ENCODE measurements at regions not wholly inside any gene's neighbourhood (a gene's known extent, or its start where the extent isn't known, plus 50 kb on each side); places are given as distances from the start of the nearest gene placed in this dataset.
"Not testable (repeated sequence)": the region's sequence is repeated elsewhere in the genome, so short reads cannot be mapped to it uniquely, and the experiment has no call there.

- DNase-seq (no peak), FAIRE-seq (no peak)
- Histone ChIP-seq H3K27me3 (ENCODE audit: control insufficient read depth in 3 of 3, insufficient read depth in 3 of 3, low read length in 3 of 3) (no peaks in the 10 kb centered on the region), H3K36me3 (ENCODE audit: control insufficient read depth in 3 of 3, insufficient read depth in 2 of 3, low read depth in 1 of 3, low read length in 3 of 3) (no peaks in the 10 kb centered on the region), H3K4me1 (ENCODE audit: control insufficient read depth in 3 of 3, insufficient read depth in 2 of 3, low read depth in 1 of 3, low read length in 2 of 3) (no peaks in the 10 kb centered on the region), H3K9me3 (ENCODE audit: control insufficient read depth in 2 of 2, insufficient read depth in 1 of 2, low read depth in 1 of 2, low read length in 1 of 2) (no peaks in the 10 kb centered on the region), H3K4me3 (ENCODE audit: low read depth in 1 of 3, low read length in 3 of 3) (no peak overlapping the region), H3K27ac (ENCODE audit: low read depth in 1 of 3, low read length in 2 of 3) (no peak overlapping the region)
Measured at GRCh38 chr1:198436276-198436675, 104.2 kb downstream of the ATP6V1G3 start.

- DNase-seq (no peak), FAIRE-seq (no peak)
- Histone ChIP-seq H3K27me3 (ENCODE audit: control insufficient read depth in 3 of 3, insufficient read depth in 3 of 3, low read length in 3 of 3) (no peaks in the 10 kb centered on the region), H3K9me3 (ENCODE audit: control insufficient read depth in 2 of 2, insufficient read depth in 1 of 2, low read depth in 1 of 2, low read length in 1 of 2) (no peaks in the 10 kb centered on the region), H3K36me3 (ENCODE audit: control insufficient read depth in 3 of 3, insufficient read depth in 2 of 3, low read depth in 1 of 3, low read length in 3 of 3) (no peaks in the 10 kb centered on the region), H3K4me3 (ENCODE audit: low read depth in 1 of 3, low read length in 3 of 3) (no peak overlapping the region), H3K27ac (ENCODE audit: low read depth in 1 of 3, low read length in 2 of 3) (no peak overlapping the region), H3K4me1 (ENCODE audit: control insufficient read depth in 3 of 3, insufficient read depth in 2 of 3, low read depth in 1 of 3, low read length in 2 of 3) (no peaks in the 10 kb centered on the region)
Measured at GRCh38 chr1:198435056-198435455, 105.4 kb downstream of the ATP6V1G3 start.

GRCh38 chr1:198424441-198424840, 116.0 kb downstream of the ATP6V1G3 start:
- no peak for DNase-seq
- no peak overlapping the region for H3K27ac ChIP-seq (ENCODE audit: low read depth in 1 of 3, low read length in 2 of 3)
- H3K36me3 ChIP-seq (ENCODE audit: control insufficient read depth in 3 of 3, insufficient read depth in 2 of 3, low read depth in 1 of 3, low read length in 3 of 3) = no peaks in the 10 kb centered on the region
- no peak for FAIRE-seq
- WGBS, 3 donors = 76 to 85% (median 77%) methylated on average over 2 of the region's 2 CpGs
- H3K4me1 ChIP-seq (ENCODE audit: control insufficient read depth in 3 of 3, insufficient read depth in 2 of 3, low read depth in 1 of 3, low read length in 2 of 3) = no peaks in the 10 kb centered on the region
- H3K9me3 ChIP-seq (ENCODE audit: control insufficient read depth in 2 of 2, insufficient read depth in 1 of 2, low read depth in 1 of 2, low read length in 1 of 2) = no peaks in the 10 kb centered on the region
- no peaks in the 10 kb centered on the region for H3K27me3 ChIP-seq (ENCODE audit: control insufficient read depth in 3 of 3, insufficient read depth in 3 of 3, low read length in 3 of 3)
- H3K4me3 ChIP-seq (ENCODE audit: low read depth in 1 of 3, low read length in 3 of 3) = no peak overlapping the region

- FAIRE-seq (no peak), DNase-seq (no peak)
- no peaks in the 10 kb centered on the region for H3K4me1 ChIP-seq (ENCODE audit: control insufficient read depth in 3 of 3, insufficient read depth in 2 of 3, low read depth in 1 of 3, low read length in 2 of 3)
- WGBS, 3 donors = 71 to 80% (median 72%) methylated on average over 1 of the region's 1 CpG
- H3K36me3 ChIP-seq (ENCODE audit: control insufficient read depth in 3 of 3, insufficient read depth in 2 of 3, low read depth in 1 of 3, low read length in 3 of 3) = no peaks in the 10 kb centered on the region
- H3K27ac ChIP-seq (ENCODE audit: low read depth in 1 of 3, low read length in 2 of 3) = no peak overlapping the region
- no peaks in the 10 kb centered on the region for H3K9me3 ChIP-seq (ENCODE audit: control insufficient read depth in 2 of 2, insufficient read depth in 1 of 2, low read depth in 1 of 2, low read length in 1 of 2)
- H3K27me3 ChIP-seq (ENCODE audit: control insufficient read depth in 3 of 3, insufficient read depth in 3 of 3, low read length in 3 of 3) = no peaks in the 10 kb centered on the region
- no peak overlapping the region for H3K4me3 ChIP-seq (ENCODE audit: low read depth in 1 of 3, low read length in 3 of 3)
Measured at GRCh38 chr1:198423673-198424072, 116.8 kb downstream of the ATP6V1G3 start.

- Histone ChIP-seq H3K36me3 (ENCODE audit: control insufficient read depth in 3 of 3, insufficient read depth in 2 of 3, low read depth in 1 of 3, low read length in 3 of 3) (no peaks in the 10 kb centered on the region), H3K4me3 (ENCODE audit: low read depth in 1 of 3, low read length in 3 of 3) (no peak overlapping the region), H3K27me3 (ENCODE audit: control insufficient read depth in 3 of 3, insufficient read depth in 3 of 3, low read length in 3 of 3) (no peaks in the 10 kb centered on the region), H3K4me1 (ENCODE audit: control insufficient read depth in 3 of 3, insufficient read depth in 2 of 3, low read depth in 1 of 3, low read length in 2 of 3) (no peaks in the 10 kb centered on the region), H3K9me3 (ENCODE audit: control insufficient read depth in 2 of 2, insufficient read depth in 1 of 2, low read depth in 1 of 2, low read length in 1 of 2) (no peaks in the 10 kb centered on the region), H3K27ac (ENCODE audit: low read depth in 1 of 3, low read length in 2 of 3) (no peak overlapping the region)
- FAIRE-seq (no peak), DNase-seq (no peak)
Measured at GRCh38 chr1:198417039-198417438, 123.4 kb downstream of the ATP6V1G3 start.

GRCh38 chr1:198416296-198416695, 124.2 kb downstream of the ATP6V1G3 start:
- no peaks in the 10 kb centered on the region for H3K4me1 ChIP-seq (ENCODE audit: control insufficient read depth in 3 of 3, insufficient read depth in 2 of 3, low read depth in 1 of 3, low read length in 2 of 3)
- no peaks in the 10 kb centered on the region for H3K9me3 ChIP-seq (ENCODE audit: control insufficient read depth in 2 of 2, insufficient read depth in 1 of 2, low read depth in 1 of 2, low read length in 1 of 2)
- FAIRE-seq = no peak
- no peak for DNase-seq
- H3K27me3 ChIP-seq (ENCODE audit: control insufficient read depth in 3 of 3, insufficient read depth in 3 of 3, low read length in 3 of 3) = no peaks in the 10 kb centered on the region
- no peak overlapping the region for H3K27ac ChIP-seq (ENCODE audit: low read depth in 1 of 3, low read length in 2 of 3)
- no peak overlapping the region for H3K4me3 ChIP-seq (ENCODE audit: low read depth in 1 of 3, low read length in 3 of 3)
- 53 to 58% (median 55%) methylated on average over 3 of the region's 3 CpGs for WGBS, 3 donors
- H3K36me3 ChIP-seq (ENCODE audit: control insufficient read depth in 3 of 3, insufficient read depth in 2 of 3, low read depth in 1 of 3, low read length in 3 of 3) = no peaks in the 10 kb centered on the region

GRCh38 chr1:198411240-198411639, 129.2 kb downstream of the ATP6V1G3 start:
- H3K4me1 ChIP-seq (ENCODE audit: control insufficient read depth in 3 of 3, insufficient read depth in 2 of 3, low read depth in 1 of 3, low read length in 2 of 3) = no peaks in the 10 kb centered on the region
- H3K9me3 ChIP-seq (ENCODE audit: control insufficient read depth in 2 of 2, insufficient read depth in 1 of 2, low read depth in 1 of 2, low read length in 1 of 2) = no peaks in the 10 kb centered on the region
- H3K36me3 ChIP-seq (ENCODE audit: control insufficient read depth in 3 of 3, insufficient read depth in 2 of 3, low read depth in 1 of 3, low read length in 3 of 3) = no peaks in the 10 kb centered on the region
- no peak overlapping the region for H3K4me3 ChIP-seq (ENCODE audit: low read depth in 1 of 3, low read length in 3 of 3)
- DNase-seq (no peak), FAIRE-seq (no peak)
- H3K27ac ChIP-seq (ENCODE audit: low read depth in 1 of 3, low read length in 2 of 3) = no peak overlapping the region
- no peaks in the 10 kb centered on the region for H3K27me3 ChIP-seq (ENCODE audit: control insufficient read depth in 3 of 3, insufficient read depth in 3 of 3, low read length in 3 of 3)

GRCh38 chr1:198408716-198409115, 131.8 kb downstream of the ATP6V1G3 start:
- H3K27me3 ChIP-seq (ENCODE audit: control insufficient read depth in 3 of 3, insufficient read depth in 3 of 3, low read length in 3 of 3) = no peaks in the 10 kb centered on the region
- H3K9me3 ChIP-seq (ENCODE audit: control insufficient read depth in 2 of 2, insufficient read depth in 1 of 2, low read depth in 1 of 2, low read length in 1 of 2) = no peaks in the 10 kb centered on the region
- H3K36me3 ChIP-seq (ENCODE audit: control insufficient read depth in 3 of 3, insufficient read depth in 2 of 3, low read depth in 1 of 3, low read length in 3 of 3) = no peaks in the 10 kb centered on the region
- no peaks in the 10 kb centered on the region for H3K4me1 ChIP-seq (ENCODE audit: control insufficient read depth in 3 of 3, insufficient read depth in 2 of 3, low read depth in 1 of 3, low read length in 2 of 3)
- DNase-seq (no peak), FAIRE-seq (no peak)
- H3K27ac ChIP-seq (ENCODE audit: low read depth in 1 of 3, low read length in 2 of 3) = no peak overlapping the region
- H3K4me3 ChIP-seq (ENCODE audit: low read depth in 1 of 3, low read length in 3 of 3) = no peak overlapping the region
- WGBS, 3 donors = 83 to 85% (median 83%) methylated on average over 2 of the region's 2 CpGs

- H3K27me3 ChIP-seq (ENCODE audit: control insufficient read depth in 3 of 3, insufficient read depth in 3 of 3, low read length in 3 of 3); H3K4me1 ChIP-seq (ENCODE audit: control insufficient read depth in 3 of 3, insufficient read depth in 2 of 3, low read depth in 1 of 3, low read length in 2 of 3); H3K9me3 ChIP-seq (ENCODE audit: control insufficient read depth in 2 of 2, insufficient read depth in 1 of 2, low read depth in 1 of 2, low read length in 1 of 2); H3K27ac ChIP-seq (ENCODE audit: low read depth in 1 of 3, low read length in 2 of 3); H3K4me3 ChIP-seq (ENCODE audit: low read depth in 1 of 3, low read length in 3 of 3); FAIRE-seq; DNase-seq; H3K36me3 ChIP-seq (ENCODE audit: control insufficient read depth in 3 of 3, insufficient read depth in 2 of 3, low read depth in 1 of 3, low read length in 3 of 3): not testable (repeated sequence)
- 86 to 93% (median 87%) methylated on average over 8 of the region's 8 CpGs for WGBS, 3 donors
Measured at GRCh38 chr1:198404632-198405031, 135.8 kb downstream of the ATP6V1G3 start.

Measured in small intestine (tissue), 7 donors.